ENCODE measurements at regions not wholly inside any gene's neighbourhood (a gene's known extent, or its start where the extent isn't known, plus 50 kb on each side); places are given as distances from the start of the nearest gene placed in this dataset.

DNA sequence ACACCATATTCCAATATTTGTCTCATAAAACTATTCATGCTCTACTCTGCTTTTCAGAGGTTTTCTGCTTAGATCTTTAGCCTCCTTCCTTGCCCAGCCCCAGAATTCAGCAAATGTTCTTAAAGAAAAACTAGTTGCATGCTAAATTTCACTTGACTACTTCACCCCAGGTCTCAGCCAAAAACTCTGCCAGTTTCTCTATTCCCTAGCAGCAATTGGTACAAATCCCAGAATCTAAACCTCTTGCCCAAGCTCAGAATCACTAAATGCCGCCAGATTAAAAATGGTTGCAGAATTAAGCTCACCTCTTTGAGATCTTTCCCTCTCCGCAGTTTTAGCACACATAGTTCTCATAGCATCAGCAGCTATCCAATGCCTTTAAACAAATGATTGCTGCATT is 331.2 kb upstream of the SMARCA2 start:
- no peak for DNase-seq

DNA sequence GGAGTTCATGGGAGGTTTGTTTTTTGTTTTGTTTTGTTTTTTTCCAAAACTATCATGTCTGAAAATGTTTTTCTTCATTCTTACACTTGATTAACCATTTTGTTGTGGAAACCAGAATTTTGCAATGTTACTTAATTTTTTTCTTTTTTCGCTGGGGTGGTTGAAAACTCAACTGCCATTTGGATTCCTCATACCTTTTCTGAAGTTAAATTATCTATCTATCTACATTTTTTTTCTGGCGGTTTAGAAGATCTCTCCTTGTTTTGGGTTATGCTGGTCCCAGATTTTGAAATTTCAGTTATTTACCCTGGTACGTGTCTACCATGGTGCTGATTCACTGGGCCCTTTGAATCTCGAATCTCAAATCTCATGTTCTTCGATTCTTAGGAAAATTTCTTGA is 316.2 kb upstream of the SMARCA2 start:
- no peak for DNase-seq

DNA sequence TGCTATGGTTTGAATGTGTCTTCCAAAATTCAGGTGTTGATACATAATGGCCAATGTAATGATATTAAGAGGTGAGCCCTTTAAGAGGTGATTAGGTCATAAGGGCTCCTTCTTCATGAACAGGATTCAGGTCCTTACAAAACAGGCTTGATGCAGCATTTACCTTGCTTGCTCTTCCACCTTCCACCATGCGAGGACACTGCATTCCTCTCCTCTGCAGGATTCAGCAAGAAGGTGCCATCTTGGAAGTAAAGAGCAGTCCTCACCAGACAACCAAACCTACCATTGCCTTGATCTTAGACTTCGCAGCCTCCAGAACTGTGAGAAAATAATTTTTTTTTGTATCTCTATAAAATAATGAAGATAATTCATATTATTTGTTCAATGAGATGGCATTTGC is 314.0 kb upstream of the SMARCA2 start:
- no peak for DNase-seq

GRCh38 chr9:1702701-1703100 is 312.4 kb upstream of the SMARCA2 start:
- DNase-seq, result no peak

DNA sequence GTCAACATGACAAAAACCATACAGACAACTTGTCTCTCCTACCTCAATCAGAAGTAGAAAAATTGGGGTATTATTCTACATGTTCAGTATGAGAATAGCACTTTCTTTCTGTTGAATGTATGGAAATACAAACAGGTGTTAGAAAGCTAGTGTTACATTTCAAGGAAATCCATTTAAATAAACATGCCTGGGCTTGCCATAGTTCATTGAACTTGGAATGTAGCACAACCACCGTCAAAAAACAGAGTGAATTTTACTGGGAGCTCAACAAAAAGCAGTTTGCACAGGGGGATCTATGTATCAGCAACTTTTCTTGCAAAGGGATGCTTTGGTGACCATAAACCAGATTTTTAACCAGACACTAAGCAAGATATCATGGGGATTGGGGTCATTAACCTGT is 307.9 kb upstream of the SMARCA2 start:
- DNase-seq, result no peak

DNA sequence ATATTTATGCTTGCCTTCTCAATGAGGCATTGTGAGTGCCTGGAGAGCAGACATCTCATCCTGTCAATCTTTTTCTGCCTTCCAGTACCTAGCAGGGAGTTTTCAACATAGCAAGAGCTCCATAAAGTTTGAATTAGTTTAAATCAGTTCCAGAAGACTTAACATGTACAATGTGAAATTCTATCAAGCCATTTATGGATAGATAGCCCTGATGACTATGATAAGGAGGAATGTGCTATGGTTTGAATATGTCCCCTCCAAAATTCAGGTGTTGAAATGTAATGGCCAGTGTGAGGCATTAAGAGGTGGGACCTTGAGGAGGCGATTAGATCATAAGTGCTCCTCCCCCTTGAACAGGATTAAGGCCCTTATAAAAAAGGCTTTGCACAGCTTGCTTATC is 306.9 kb upstream of the SMARCA2 start:
- DNase-seq, result no peak

DNA sequence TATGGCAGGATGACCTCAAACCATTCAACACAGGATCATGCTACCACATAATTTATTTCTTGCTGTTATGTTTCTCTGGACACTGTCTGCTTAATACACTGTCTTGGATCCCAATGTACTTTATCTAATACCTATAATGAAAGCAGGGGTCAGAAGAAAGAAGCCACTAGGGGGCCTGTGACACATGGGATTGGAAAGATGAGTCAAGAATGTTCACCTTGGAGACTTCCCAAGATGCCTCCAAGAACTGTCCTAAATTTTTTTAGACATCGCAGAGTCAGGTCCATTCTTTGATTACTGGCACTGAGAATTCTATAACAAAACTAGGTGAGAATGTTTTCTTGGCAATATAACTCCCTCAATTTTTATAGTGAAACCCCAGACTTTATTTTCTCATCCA is 305.8 kb upstream of the SMARCA2 start:
- no peak for DNase-seq

GRCh38 chr9:1712861-1713450 is 302.2 kb upstream of the SMARCA2 start:
- DNase-seq, result no peak

DNA sequence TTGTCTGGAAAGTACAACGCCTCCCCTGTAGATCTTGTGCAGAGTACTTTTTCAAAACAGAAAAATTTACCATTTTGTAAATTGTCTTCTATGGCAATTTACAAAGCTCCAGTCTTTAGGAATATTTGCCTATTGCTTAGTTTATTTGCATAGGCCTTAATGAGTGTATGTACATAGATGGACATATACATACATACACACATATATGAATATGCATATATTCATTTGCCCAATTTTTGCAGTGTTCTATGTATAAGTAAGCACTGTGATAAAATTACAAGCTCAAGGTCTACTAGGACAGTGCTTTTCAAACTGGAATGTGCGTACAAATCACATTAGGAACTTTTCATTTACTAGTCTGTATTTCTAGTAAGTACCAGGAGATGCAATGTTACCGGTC is 301.3 kb upstream of the SMARCA2 start:
- DNase-seq, result no peak

GRCh38 chr9:1717882-1718281 is 297.3 kb upstream of the SMARCA2 start:
- DNase-seq, result no peak

DNA sequence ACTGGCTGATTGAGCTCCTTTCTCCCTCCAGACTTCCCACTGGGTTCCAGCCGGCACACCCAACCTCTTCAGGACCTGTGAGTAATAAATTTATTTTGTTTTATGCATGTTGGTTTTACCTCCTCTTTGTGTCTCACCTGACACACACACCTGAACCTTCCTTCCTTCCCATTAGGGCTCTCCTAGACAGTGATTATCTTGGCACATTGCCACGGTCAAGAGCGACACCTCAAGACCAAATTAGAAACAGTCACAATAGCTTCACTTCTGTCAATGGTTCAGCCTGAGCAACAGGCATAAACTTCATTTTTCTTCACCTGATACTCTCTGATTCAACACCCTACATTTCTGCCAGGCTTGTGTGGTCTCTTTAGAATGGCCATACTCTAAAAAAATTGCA is 296.3 kb upstream of the SMARCA2 start:
- DNase-seq, result no peak

DNA sequence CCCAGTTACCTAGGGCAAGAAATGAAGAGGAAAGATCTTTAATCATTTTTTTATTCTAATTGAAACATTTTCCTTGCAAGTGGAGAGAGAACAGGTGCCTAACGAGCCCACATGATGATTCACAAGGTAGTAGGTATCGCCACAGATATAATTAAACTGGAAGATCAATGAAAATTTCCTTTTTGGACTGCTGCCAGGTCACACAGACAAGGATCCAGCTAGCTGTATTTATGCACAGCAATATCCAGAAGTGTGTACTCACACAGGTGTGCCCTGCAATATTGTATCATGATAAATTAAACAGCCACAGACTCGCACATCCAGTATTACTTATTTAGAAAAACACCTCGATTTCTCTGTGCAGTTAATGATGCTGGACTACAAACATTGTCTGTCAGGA is 294.0 kb upstream of the SMARCA2 start:
- no peak for DNase-seq

- DNase-seq, result no peak
Measured at GRCh38 chr9:1722404-1722803, 292.7 kb upstream of the SMARCA2 start.

DNA sequence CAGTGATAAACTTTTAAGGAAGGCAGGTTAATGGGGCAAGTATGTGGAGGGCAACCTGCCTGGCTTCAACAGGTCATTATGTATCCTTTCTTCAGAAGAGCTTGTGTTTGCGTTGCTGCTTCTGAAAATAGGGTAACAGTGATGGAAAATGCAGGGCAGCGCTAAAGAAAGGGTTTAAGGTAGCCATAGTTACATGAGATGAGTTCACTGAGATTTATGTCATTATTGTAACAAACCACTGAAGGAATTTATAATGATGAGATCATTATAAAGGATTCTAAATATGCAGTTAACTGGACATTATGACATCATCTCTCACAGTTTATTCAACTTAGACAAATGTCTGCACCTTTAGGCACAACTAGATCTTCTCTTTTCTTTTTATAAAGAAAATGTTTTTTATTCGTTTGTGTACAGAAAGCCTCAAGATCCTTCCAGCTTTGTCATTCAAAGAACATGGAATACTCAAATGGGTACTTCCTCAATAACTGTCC is 291.6 kb upstream of the SMARCA2 start:
- no peak for DNase-seq

DNA sequence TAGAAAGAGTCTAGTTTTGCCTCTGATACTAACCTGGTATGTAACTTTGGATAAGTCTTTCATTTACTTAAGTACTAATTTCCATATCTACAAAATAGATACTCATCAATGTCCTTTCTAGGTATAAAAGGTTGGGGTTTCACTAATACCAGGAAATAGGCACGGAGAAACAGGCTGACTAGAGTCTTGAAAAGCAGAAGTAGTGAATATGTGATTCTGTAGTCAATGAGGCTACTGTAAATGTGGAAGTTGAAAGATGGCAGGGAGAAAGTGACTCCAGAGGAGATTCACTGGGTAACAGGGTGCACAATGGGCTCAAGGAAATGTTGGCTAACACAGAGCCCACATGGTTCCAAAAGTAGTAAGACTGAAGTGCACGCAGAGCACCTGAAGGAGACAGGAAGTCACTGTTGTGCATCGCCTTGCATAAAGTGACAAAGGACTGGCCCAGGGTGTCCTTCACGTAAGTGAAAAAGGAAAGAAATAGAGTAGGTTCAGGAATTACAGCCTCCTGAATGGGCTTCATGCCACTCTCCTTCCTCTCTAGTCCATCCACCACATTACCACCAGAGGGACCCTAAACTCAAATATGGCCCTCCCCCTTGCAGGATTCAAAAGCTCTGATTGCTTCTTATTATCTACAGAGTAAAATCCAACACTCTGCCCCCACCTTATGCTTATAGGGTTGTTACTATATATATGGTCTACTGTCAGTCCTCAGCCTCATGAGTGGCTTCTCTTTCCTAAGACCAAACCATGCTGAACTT is 288.0 kb upstream of the SMARCA2 start:
- peak; percentile 7 for DNase-seq

- DNase-seq, result no peak
Measured at GRCh38 chr9:1729631-1730030, 285.5 kb upstream of the SMARCA2 start.

DNA sequence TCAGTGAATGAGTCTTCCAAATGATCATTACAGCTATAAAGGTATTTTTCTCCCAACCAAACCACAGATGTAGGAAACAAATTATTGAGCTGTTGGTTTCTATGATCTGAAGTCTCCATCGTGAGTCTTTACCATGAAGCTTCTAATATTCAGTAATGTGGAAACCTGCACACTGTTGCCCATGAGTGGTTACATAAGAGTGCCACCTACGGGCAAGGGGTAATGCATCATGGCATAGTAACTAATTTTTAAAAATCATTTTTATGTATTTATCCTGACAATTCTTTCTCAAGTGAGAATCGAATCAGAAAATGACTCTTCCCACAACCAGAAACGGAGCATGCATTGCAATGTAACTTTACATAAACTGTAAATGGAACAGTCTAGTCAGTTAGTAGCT is 282.5 kb upstream of the SMARCA2 start:
- no peak for DNase-seq

GRCh38 chr9:1738511-1739100 is 276.5 kb upstream of the SMARCA2 start:
- DNase-seq, result no peak

DNA sequence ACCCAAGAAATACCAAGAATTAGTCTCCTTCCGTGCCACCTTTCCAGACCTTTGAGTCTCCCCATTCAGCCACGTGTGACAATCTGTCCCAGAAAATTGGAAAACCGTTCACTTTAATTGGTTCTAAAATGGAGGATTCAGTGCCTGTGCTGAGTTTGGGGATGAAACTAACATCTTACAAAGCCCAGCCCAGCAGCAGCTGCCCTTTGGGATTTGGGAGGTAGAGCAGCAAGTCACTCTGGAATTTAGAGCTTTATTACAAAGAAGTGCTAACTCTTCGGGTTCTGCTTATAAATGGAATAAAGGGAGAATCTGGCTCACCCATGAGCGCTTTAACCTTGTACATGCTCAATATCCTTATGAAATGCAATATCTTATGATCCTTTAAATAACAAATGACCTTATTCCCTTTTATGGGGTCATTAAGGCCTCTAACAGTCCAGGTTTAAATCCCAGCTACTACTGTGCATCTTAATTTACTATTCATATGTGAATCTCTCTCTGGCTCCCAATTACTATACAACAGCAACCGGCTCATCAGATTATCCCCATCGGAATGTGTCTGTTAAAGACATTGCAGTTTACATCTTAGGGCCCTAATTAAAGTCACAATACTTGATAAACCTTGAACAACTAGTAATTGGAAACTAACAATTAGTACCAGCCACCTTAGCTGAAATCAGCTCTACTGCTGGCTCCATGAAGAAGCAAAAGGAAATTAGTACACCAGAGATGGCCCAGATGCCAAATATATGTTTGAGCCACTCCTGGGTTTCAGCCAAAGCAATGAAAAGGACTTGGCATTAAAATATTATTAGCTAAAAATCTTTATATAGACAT is 271.8 kb upstream of the SMARCA2 start:
- DNase-seq, result no peak

- DNase-seq, result no peak
Measured at GRCh38 chr9:1745980-1746379, 269.2 kb upstream of the SMARCA2 start.

GRCh38 chr9:1747417-1747967 is 267.7 kb upstream of the SMARCA2 start:
- no peak for DNase-seq

GRCh38 chr9:1748407-1748806 is 266.7 kb upstream of the SMARCA2 start:
- peak; percentile 20 for DNase-seq

Measured in muscle of arm (tissue), 1 donor.